Body of pancreas (tissue), 4 donors: ENCODE measurements at regions not wholly inside any gene's neighbourhood (a gene's known extent, or its start where the extent isn't known, plus 50 kb on each side); places are given as distances from the start of the nearest gene placed in this dataset.

Source experiments
- CTCF ChIP-seq, 7 experiments: fragments of 450-650 bp in 4 of 7; fragments of 200-600 bp in 3 of 7; sonication (generic) in 3 of 7; IDR thresholded peaks; one replicate each; pipeline ENCODE4 v1.5.1; 2016 to 2019; ENCODE audit warnings: antibody characterized with exemption in 7 of 7
- POLR2A ChIP-seq, 3 donors: fragments of 450-650 bp; IDR thresholded peaks; one replicate each; pipeline ENCODE4 v1.6.1; 2016; ENCODE audit warnings: antibody characterized with exemption in 3 of 3, mild to moderate bottlenecking in 2 of 3

GRCh38 chr3:28080716-28081115, 160.7 kb upstream of the CMC1 start:
- no peak for TF ChIP-seq CTCF (IDR thresholded peaks at IDR 0.05)
- no peak for TF ChIP-seq POLR2A (IDR thresholded peaks at IDR 0.05)
